Muscle of leg (tissue), 3 donors: ENCODE measurements at regions not wholly inside any gene's neighbourhood (a gene's known extent, or its start where the extent isn't known, plus 50 kb on each side); places are given as distances from the start of the nearest gene placed in this dataset.

ENCODE experiments used
- DNase-seq: peaks from one replicate; pipeline ENCODE4 v3.0.0; 2013
- H3K27ac ChIP-seq: one replicate; pipeline ENCODE4 v1.5.1; 2013; ENCODE audit warnings: mild to moderate bottlenecking, low read length, control low read depth
- H3K27me3 ChIP-seq: one replicate; pipeline ENCODE4 v1.6.1; 2013; ENCODE audit warnings: low read length; ENCODE audit not compliant: control insufficient read depth, insufficient read depth
- H3K36me3 ChIP-seq: one replicate; pipeline ENCODE4 v1.6.1; 2013; ENCODE audit warnings: low read length; ENCODE audit not compliant: control insufficient read depth, insufficient read depth
- H3K4me1 ChIP-seq: one replicate; pipeline ENCODE4 v1.6.1; 2013; ENCODE audit warnings: low read length; ENCODE audit not compliant: control insufficient read depth, insufficient read depth
- H3K4me3 ChIP-seq: one replicate; pipeline ENCODE4 v1.5.1; 2013; ENCODE audit warnings: low read length, control low read depth
- H3K9me3 ChIP-seq: replicated peaks from 2 replicates; pipeline ENCODE4 v1.6.1; 2013; ENCODE audit warnings: low read depth, low read length; ENCODE audit not compliant: control insufficient read depth
- WGBS: methylation state at CpG from one replicate; pipeline ENCODE4 v1.1.5; 2013; ENCODE audit warnings: missing lambda C conversion rate; ENCODE audit not compliant: insufficient coverage; 5-methylcytosine and 5-hydroxymethylcytosine counted together

GRCh38 chr2:234836271-234836670, 115.5 kb upstream of the SH3BP4 start:
- no peaks in the 10 kb centered on the region for H3K27me3 ChIP-seq
- 74% methylated on average over 3 of the region's 5 CpGs for WGBS
- no peak for DNase-seq

GRCh38 chr2:234835738-234836137, 116.1 kb upstream of the SH3BP4 start:
- H3K4me3 ChIP-seq, result no peak overlapping the region
- 77% methylated on average over 4 of the region's 4 CpGs for WGBS
- no peak overlapping the region for H3K27ac ChIP-seq
- H3K27me3 ChIP-seq, result no peaks in the 10 kb centered on the region
- no peaks in the 10 kb centered on the region for H3K36me3 ChIP-seq
- H3K4me1 ChIP-seq, result peaks cover 5% of the 10 kb centered on the region
- DNase-seq, result no peak
- H3K9me3 ChIP-seq, result no peaks in the 10 kb centered on the region

More at GRCh38 chr2:234836271-234836670, 115.5 kb upstream of the SH3BP4 start:
- H3K4me3 ChIP-seq, result no peak overlapping the region
- H3K36me3 ChIP-seq, result no peaks in the 10 kb centered on the region
- H3K4me1 ChIP-seq, result peaks cover 9% of the 10 kb centered on the region
- H3K9me3 ChIP-seq, result no peaks in the 10 kb centered on the region
- no peak overlapping the region for H3K27ac ChIP-seq

- H3K9me3 ChIP-seq, result no peaks in the 10 kb centered on the region
Observed at GRCh38 chr2:234834228-234834923, 117.4 kb upstream of the SH3BP4 start.

GRCh38 chr2:234830853-234831252, 121.0 kb upstream of the SH3BP4 start:
- 91% methylated on average over 2 of the region's 2 CpGs for WGBS
- no peak overlapping the region for H3K4me3 ChIP-seq
- DNase-seq, result no peak

More at GRCh38 chr2:234834228-234834923, 117.4 kb upstream of the SH3BP4 start:
- H3K27ac ChIP-seq, result no peak overlapping the region
- 79% methylated on average over 3 of the region's 7 CpGs for WGBS
- H3K4me3 ChIP-seq, result no peak overlapping the region
- no peaks in the 10 kb centered on the region for H3K27me3 ChIP-seq
- no peaks in the 10 kb centered on the region for H3K36me3 ChIP-seq
- no peak for DNase-seq
- H3K4me1 ChIP-seq, result no peaks in the 10 kb centered on the region

GRCh38 chr2:234829074-234829455, 122.8 kb upstream of the SH3BP4 start:
- no peaks in the 10 kb centered on the region for H3K36me3 ChIP-seq
- H3K27me3 ChIP-seq, result no peaks in the 10 kb centered on the region
- no peak overlapping the region for H3K27ac ChIP-seq
- no peak overlapping the region for H3K4me3 ChIP-seq
- no peaks in the 10 kb centered on the region for H3K9me3 ChIP-seq
- WGBS, result 51% methylated on average over 2 of the region's 4 CpGs
- H3K4me1 ChIP-seq, result peaks cover 3% of the 10 kb centered on the region
- no peak for DNase-seq

More at GRCh38 chr2:234830853-234831252, 121.0 kb upstream of the SH3BP4 start:
- no peaks in the 10 kb centered on the region for H3K27me3 ChIP-seq
- H3K27ac ChIP-seq, result no peak overlapping the region
- H3K36me3 ChIP-seq, result no peaks in the 10 kb centered on the region
- H3K4me1 ChIP-seq, result no peaks in the 10 kb centered on the region
- H3K9me3 ChIP-seq, result no peaks in the 10 kb centered on the region

GRCh38 chr2:234828382-234829073, 123.3 kb upstream of the SH3BP4 start:
- WGBS, result 87% methylated on average over 9 of the region's 10 CpGs
- no peaks in the 10 kb centered on the region for H3K9me3 ChIP-seq
- no peak overlapping the region for H3K4me3 ChIP-seq
- DNase-seq, result no peak
- H3K4me1 ChIP-seq, result peaks cover 3% of the 10 kb centered on the region
- H3K27ac ChIP-seq, result no peak overlapping the region
- no peaks in the 10 kb centered on the region for H3K27me3 ChIP-seq
- no peaks in the 10 kb centered on the region for H3K36me3 ChIP-seq

GRCh38 chr2:234827096-234827860, 124.5 kb upstream of the SH3BP4 start:
- Histone ChIP-seq H3K27ac (no peak overlapping the region), H3K4me3 (no peak overlapping the region), H3K4me1 (peaks cover 3% of the 10 kb centered on the region), H3K9me3 (no peaks in the 10 kb centered on the region), H3K36me3 (no peaks in the 10 kb centered on the region), H3K27me3 (no peaks in the 10 kb centered on the region)
- WGBS, result no CpG with 5 or more reads among the region's 2 CpGs
- DNase-seq, result no peak

- no peak overlapping the region for H3K4me3 ChIP-seq
- no CpG with 5 or more reads among the region's 5 CpGs for WGBS
- H3K27me3 ChIP-seq, result no peaks in the 10 kb centered on the region
- no peaks in the 10 kb centered on the region for H3K9me3 ChIP-seq
- no peaks in the 10 kb centered on the region for H3K36me3 ChIP-seq
- peaks cover 3% of the 10 kb centered on the region for H3K4me1 ChIP-seq
- DNase-seq, result no peak
- H3K27ac ChIP-seq, result no peak overlapping the region
Observed at GRCh38 chr2:234826681-234827080, 125.1 kb upstream of the SH3BP4 start.

- Histone ChIP-seq H3K36me3 (no peaks in the 10 kb centered on the region), H3K9me3 (no peaks in the 10 kb centered on the region), H3K4me3 (no peak overlapping the region), H3K27ac (no peak overlapping the region), H3K4me1 (peaks cover 3% of the 10 kb centered on the region), H3K27me3 (no peaks in the 10 kb centered on the region)
- peak; percentile 51 for DNase-seq
- 39% methylated on average over 3 of the region's 5 CpGs for WGBS
Observed at GRCh38 chr2:234825616-234826015, 126.2 kb upstream of the SH3BP4 start.

- no CpG with 5 or more reads among the region's 2 CpGs for WGBS
- Histone ChIP-seq H3K4me3 (no peak overlapping the region), H3K9me3 (no peaks in the 10 kb centered on the region), H3K27ac (peak overlapping the region; percentile 70), H3K36me3 (no peaks in the 10 kb centered on the region), H3K4me1 (peaks cover 3% of the 10 kb centered on the region), H3K27me3 (no peaks in the 10 kb centered on the region)
- peak; percentile 91 for DNase-seq
Observed at GRCh38 chr2:234823877-234824376, 127.9 kb upstream of the SH3BP4 start.
